Keratinocyte (primary cell): ENCODE measurements at regions not wholly inside any gene's neighbourhood (a gene's known extent, or its start where the extent isn't known, plus 50 kb on each side); places are given as distances from the start of the nearest gene placed in this dataset.
A peak's percentile ranks its signal among the peaks of the same experiment; 100 is the strongest.

Experiments
- DNase-seq: peaks from one replicate; pipeline ENCODE4 v3.0.0-alpha.2; 2011; ENCODE audit warnings: low read depth, missing footprints, low spot score
- FAIRE-seq: peaks from 2 replicates; lab custom pipeline; 2011; peaks lifted over from hg19 to GRCh38; lab: Jason Lieb, UNC
- H2AFZ ChIP-seq: 2 replicates; pipeline ENCODE4 v1.6.0; 2012; ENCODE audit warnings: low read length, control low read depth, inconsistent platforms; ENCODE audit not compliant: control insufficient read depth
- H3K27ac ChIP-seq: 2 replicates; pipeline ENCODE4 v1.5.1; 2011; ENCODE audit warnings: low read length; ENCODE audit not compliant: control insufficient read depth, insufficient read depth
- H3K27me3 ChIP-seq: 3 replicates; pipeline ENCODE4 v1.6.0; 2011; ENCODE audit warnings: low read length; ENCODE audit not compliant: control insufficient read depth, insufficient read depth; ENCODE audit errors: extremely low read depth
- H3K36me3 ChIP-seq, 2 experiments: 2 replicates in 1 of 2; 3 replicates in 1 of 2; pipeline ENCODE4 v1.5.1; 2011; ENCODE audit warnings: low read length in 2 of 2, mild to moderate bottlenecking in 1 of 2; ENCODE audit not compliant: control insufficient read depth in 2 of 2, insufficient read depth in 2 of 2; ENCODE audit errors: extremely low read depth in 1 of 2
- H3K4me1 ChIP-seq: 3 replicates; pipeline ENCODE4 v1.5.1; 2011; ENCODE audit warnings: low read length; ENCODE audit not compliant: control insufficient read depth, insufficient read depth; ENCODE audit errors: extremely low read depth
- H3K4me2 ChIP-seq: 3 replicates; pipeline ENCODE4 v1.6.0; 2011; ENCODE audit warnings: low read depth, low read length; ENCODE audit not compliant: control insufficient read depth, insufficient read depth; ENCODE audit errors: extremely low read depth
- H3K4me3 ChIP-seq, 3 experiments: fragments of 200-600 bp in 1 of 3; sonication (generic) in 1 of 3; 2 replicates in 2 of 3; 3 replicates in 1 of 3; pipeline ENCODE4 v1.5.1; 2011 to 2016; ENCODE audit warnings: low read length in 3 of 3, mild to moderate bottlenecking in 3 of 3, control low read depth in 2 of 3, inconsistent platforms in 1 of 3, low read depth in 1 of 3, mixed read lengths in 1 of 3, mixed run types in 1 of 3, moderate library complexity in 1 of 3; ENCODE audit not compliant: control insufficient read depth in 2 of 3, insufficient read depth in 2 of 3; ENCODE audit errors: extremely low read depth in 1 of 3
- H3K79me2 ChIP-seq: 2 replicates; pipeline ENCODE4 v1.6.0; 2012; ENCODE audit warnings: low read length; ENCODE audit not compliant: control insufficient read depth, insufficient read depth
- H3K9ac ChIP-seq: 3 replicates; pipeline ENCODE4 v1.6.0; 2011; ENCODE audit warnings: low read length; ENCODE audit not compliant: control insufficient read depth, insufficient read depth; ENCODE audit errors: extremely low read depth
- H3K9me1 ChIP-seq: 3 replicates; pipeline ENCODE4 v1.6.0; 2011; ENCODE audit warnings: low read length; ENCODE audit not compliant: control insufficient read depth, insufficient read depth; ENCODE audit errors: extremely low read depth
- H3K9me3 ChIP-seq: 2 replicates; pipeline ENCODE4 v1.5.1; 2012; ENCODE audit warnings: low read depth, low read length; ENCODE audit not compliant: control insufficient read depth
- H4K20me1 ChIP-seq: 3 replicates; pipeline ENCODE4 v1.6.0; 2011; ENCODE audit warnings: low read length; ENCODE audit not compliant: control insufficient read depth, insufficient read depth; ENCODE audit errors: extremely low read depth
- CTCF ChIP-seq, 3 experiments: IDR thresholded peaks in 1 of 3; conservative IDR thresholded peaks in 1 of 3; optimal IDR thresholded peaks in 1 of 3; 2 replicates in 2 of 3; 3 replicates in 1 of 3; pipeline versions ENCODE3 to v1.5.1; 2011; ENCODE audit warnings: low read length in 3 of 3, mild to moderate bottlenecking in 3 of 3, moderate library complexity in 2 of 3, control low read depth in 1 of 3, inconsistent platforms in 1 of 3; ENCODE audit not compliant: insufficient read depth in 2 of 3; ENCODE audit errors: extremely low read depth in 1 of 3
- EZH2 ChIP-seq: IDR thresholded peaks from one replicate; pipeline ENCODE4 v1.6.1; 2012; ENCODE audit warnings: inconsistent platforms, mild to moderate bottlenecking, low read length, moderate library complexity
- dilution Hi-C: fragments of 300-500 bp; cut with MboI; formaldehyde crosslinking; loops from one replicate; pipeline ENCODE4 v1.7.0; 2020; ENCODE audit warnings: low sequenced_read_pairs; ENCODE audit not compliant: extremely low pct_ligation_motif_present

DNA sequence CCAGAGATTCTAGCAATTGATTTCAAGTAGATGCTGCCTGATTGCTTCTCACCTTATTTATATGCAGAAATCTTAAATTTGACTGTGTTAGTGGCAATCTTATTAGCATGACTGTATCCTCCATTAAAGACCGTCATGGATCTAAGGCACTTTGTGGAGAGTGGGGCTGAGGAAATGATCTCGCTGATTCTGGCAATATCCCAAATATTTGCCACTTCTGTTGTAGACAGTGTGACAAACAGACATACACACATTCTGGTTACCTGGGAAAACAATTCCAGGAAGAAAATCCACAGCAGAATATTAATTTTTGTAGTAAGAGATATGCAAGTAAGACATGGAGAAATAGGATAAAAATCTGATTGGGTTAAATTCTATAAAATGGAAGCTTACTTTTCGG lies 269.0 kb upstream of the G2E3 start:
- FAIRE-seq, result no peak

DNA sequence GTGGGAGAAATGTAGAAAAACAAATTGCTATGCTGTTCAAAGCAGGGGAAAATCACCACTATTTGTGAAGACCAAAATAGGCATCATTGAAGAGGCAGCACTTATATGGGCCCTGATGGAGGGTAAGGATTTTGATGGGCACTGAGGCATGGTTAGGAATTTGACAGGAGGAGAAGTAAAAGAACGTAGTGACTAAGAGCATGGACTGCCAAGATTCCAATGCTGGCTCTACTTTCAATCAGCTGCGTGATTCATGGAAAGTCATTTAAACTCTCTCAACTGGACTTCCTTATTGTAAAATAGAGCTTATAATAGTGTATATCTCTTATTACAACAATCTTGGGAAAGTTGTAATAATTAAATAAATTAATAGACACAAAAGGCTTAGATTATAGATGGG lies 267.7 kb upstream of the G2E3 start:
- no peaks in the 10 kb centered on the region for H3K4me1 ChIP-seq

More for the DNA sequence above, 269.0 kb upstream of the G2E3 start:
- Histone ChIP-seq H3K9ac (no peak overlapping the region), H3K27ac (no peak overlapping the region), H3K4me3 (no peak overlapping the region), H3K27me3 (no peaks in the 10 kb centered on the region), H3K79me2 (no peaks in the 10 kb centered on the region), H3K36me3 (no peaks in the 10 kb centered on the region), H3K9me1 (no peaks in the 10 kb centered on the region), H3K4me2 (no peak overlapping the region), H4K20me1 (no peaks in the 10 kb centered on the region), H2AFZ (no peak overlapping the region), H3K9me3 (no peaks in the 10 kb centered on the region), H3K4me1 (no peaks in the 10 kb centered on the region)
- dilution Hi-C loops, result no loop called here
- TF ChIP-seq EZH2, result no peak
- TF ChIP-seq CTCF (optimal IDR thresholded peaks at IDR 0.05 in 1 of 3, IDR thresholded peaks at IDR 0.05 in 1 of 3, conservative IDR thresholded peaks at IDR 0.05 in 1 of 3; ENCODE audit: extremely low read depth in 1 of 3, insufficient read depth in 2 of 3, low read length in 3 of 3), result no peak
- no peak for DNase-seq

More for the DNA sequence above, 267.7 kb upstream of the G2E3 start:
- Histone ChIP-seq H3K4me2 (no peak overlapping the region), H3K79me2 (no peaks in the 10 kb centered on the region), H3K9me3 (no peaks in the 10 kb centered on the region), H3K27ac (no peak overlapping the region), H3K36me3 (no peaks in the 10 kb centered on the region), H4K20me1 (no peaks in the 10 kb centered on the region), H2AFZ (no peak overlapping the region), H3K9ac (no peak overlapping the region), H3K27me3 (no peaks in the 10 kb centered on the region), H3K4me3 (no peak overlapping the region), H3K9me1 (no peaks in the 10 kb centered on the region)
- no peak for TF ChIP-seq EZH2
- TF ChIP-seq CTCF (optimal IDR thresholded peaks at IDR 0.05 in 1 of 3, IDR thresholded peaks at IDR 0.05 in 1 of 3, conservative IDR thresholded peaks at IDR 0.05 in 1 of 3; ENCODE audit: extremely low read depth in 1 of 3, insufficient read depth in 2 of 3, low read length in 3 of 3), result no peak
- no peak for DNase-seq
- dilution Hi-C loops, result no loop called here
- FAIRE-seq, result peak; percentile 41
